K562 (cell line): ENCODE measurements at regions not wholly inside any gene's neighbourhood (a gene's known extent, or its start where the extent isn't known, plus 50 kb on each side); places are given as distances from the start of the nearest gene placed in this dataset.

ENCODE experiments used
- BCL6 ChIP-seq: fragments of 250-450 bp; sonication (Bioruptor Pico); IDR thresholded peaks from 2 replicates; pipeline ENCODE4 v1.4.0; 2020
- CBX8 ChIP-seq: fragments of 200-600 bp; sonication (generic); IDR thresholded peaks from 2 replicates; pipeline ENCODE4 v1.6.1; 2012; ENCODE audit warnings: borderline replicate concordance, mixed run types, low read depth, mild to moderate bottlenecking, moderate library complexity, mixed read lengths, low read length, control low read depth, inconsistent platforms; ENCODE audit not compliant: poor library complexity, severe bottlenecking; ENCODE audit errors: extremely low read depth
- IFI16 ChIP-seq: fragments of 250-450 bp; sonication (Bioruptor Pico); IDR thresholded peaks from 2 replicates; pipeline ENCODE4 v2.1.2; 2022; ENCODE audit warnings: mild to moderate bottlenecking, inconsistent platforms
- KLF10 ChIP-seq: fragments of 250-450 bp; sonication (Bioruptor Pico); IDR thresholded peaks from 2 replicates; pipeline ENCODE4 v1.6.1; 2021; ENCODE audit warnings: matching md5 sums
- NR2C1 ChIP-seq, 2 experiments: fragments of 450-650 bp; IDR thresholded peaks; 2 replicates each; pipeline ENCODE4 v1.6.1; 2017; ENCODE audit warnings: mild to moderate bottlenecking in 2 of 2, antibody characterized with exemption in 1 of 2, inconsistent platforms in 1 of 2, missing compliant biosample characterization in 1 of 2, missing genetic modification characterization in 1 of 2
- POLR2H ChIP-seq: IDR thresholded peaks from 2 replicates; pipeline ENCODE4 v1.6.1; 2016; ENCODE audit warnings: missing genetic modification characterization, low read depth, mild to moderate bottlenecking, control low read depth, missing compliant biosample characterization, moderate library complexity
- PPARD ChIP-seq: fragments of 250-450 bp; sonication (Bioruptor Pico); IDR thresholded peaks from 2 replicates; pipeline ENCODE4 v1.8.0; 2022; ENCODE audit warnings: inconsistent platforms, mild to moderate bottlenecking, moderate library complexity
- RAD51 ChIP-seq: fragments of 450-650 bp; IDR thresholded peaks from 2 replicates; pipeline ENCODE4 v1.7.1; 2016; ENCODE audit warnings: low read depth, mild to moderate bottlenecking, borderline replicate concordance
- REST ChIP-seq, 2 experiments: fragments of 450-650 bp; formaldehyde crosslinking in 1 of 2; IDR thresholded peaks; 2 replicates each; pipeline versions ENCODE4 v1.4.0 to v1.6.1; 2014 to 2020; ENCODE audit warnings: mild to moderate bottlenecking in 2 of 2, borderline replicate concordance in 1 of 2, low read depth in 1 of 2
- XRCC4 ChIP-seq: IDR thresholded peaks from one replicate; pipeline ENCODE4 v1.6.1; 2011; ENCODE audit not compliant: insufficient read depth, insufficient read length; ENCODE audit errors: extremely low read depth
- ZNF518B ChIP-seq: fragments of 250-450 bp; sonication (Bioruptor Pico); IDR thresholded peaks from 2 replicates; pipeline ENCODE4 v1.5.0; 2021; ENCODE audit warnings: mild to moderate bottlenecking, moderate library complexity
- TF ChIP-seq, protein P1 (sequence below): sonication (generic); formaldehyde crosslinking; IDR thresholded peaks from 2 replicates; pipeline ENCODE4 v1.8.1; 2022; ENCODE audit warnings: missing genetic modification reagents

DNA sequence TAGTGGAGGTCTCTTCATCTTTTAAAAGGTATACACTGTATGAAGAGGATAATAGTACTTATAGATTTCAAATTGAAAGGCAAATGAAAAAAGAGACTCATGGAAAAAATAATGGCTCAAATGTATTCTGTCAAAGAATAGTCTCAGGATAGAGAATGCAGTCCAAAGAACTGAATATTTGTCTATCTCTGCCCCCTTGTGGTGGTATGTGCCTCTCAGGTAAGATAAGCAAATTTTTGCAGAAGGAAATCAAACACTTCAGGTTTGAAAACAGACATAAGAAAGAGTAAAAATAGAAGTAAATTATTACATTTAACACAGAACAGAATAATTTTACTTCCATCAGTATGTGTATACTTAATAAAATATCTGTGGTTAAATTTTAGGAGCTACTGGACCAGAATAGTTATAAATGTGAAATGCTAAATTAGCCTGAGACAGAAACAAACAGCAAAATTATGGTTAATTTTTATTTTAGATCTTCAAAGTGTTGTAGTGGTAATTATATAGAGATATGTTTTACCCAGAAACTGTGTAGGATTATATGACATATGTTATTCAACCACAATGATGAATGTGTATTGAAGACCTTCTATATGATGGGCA, 164.4 kb upstream of the PALMD start (continued):
- TF ChIP-seq REST (IDR thresholded peaks at IDR 0.05; ENCODE audit: borderline replicate concordance) (peak; percentile 78; the same call in 1 of the 2 replicates), REST (CRISPR knock-in tag; IDR thresholded peaks at IDR 0.05; ENCODE audit: low read depth) (no peak), POLR2H (0 out of 2 replicates have a peak, but pooled peaks have one; percentile 42), CBX8 (no peak), PPARD (CRISPR knock-in tag) (no peak), XRCC4 (no peak), KLF10 (CRISPR knock-in tag) (no peak), BCL6 (CRISPR knock-in tag) (no peak), ZNF518B (CRISPR knock-in tag) (no peak), NR2C1 (IDR thresholded peaks at IDR 0.05) (no peak), NR2C1 (tag; IDR thresholded peaks at IDR 0.05) (no peak), IFI16 (CRISPR knock-in tag) (no peak), RAD51 (no peak)
- TF ChIP-seq, protein P1, sequence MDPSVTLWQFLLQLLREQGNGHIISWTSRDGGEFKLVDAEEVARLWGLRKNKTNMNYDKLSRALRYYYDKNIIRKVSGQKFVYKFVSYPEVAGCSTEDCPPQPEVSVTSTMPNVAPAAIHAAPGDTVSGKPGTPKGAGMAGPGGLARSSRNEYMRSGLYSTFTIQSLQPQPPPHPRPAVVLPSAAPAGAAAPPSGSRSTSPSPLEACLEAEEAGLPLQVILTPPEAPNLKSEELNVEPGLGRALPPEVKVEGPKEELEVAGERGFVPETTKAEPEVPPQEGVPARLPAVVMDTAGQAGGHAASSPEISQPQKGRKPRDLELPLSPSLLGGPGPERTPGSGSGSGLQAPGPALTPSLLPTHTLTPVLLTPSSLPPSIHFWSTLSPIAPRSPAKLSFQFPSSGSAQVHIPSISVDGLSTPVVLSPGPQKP (CRISPR knock-in tag): no peak
